ENCODE measurements at regions not wholly inside any gene's neighbourhood (a gene's known extent, or its start where the extent isn't known, plus 50 kb on each side); places are given as distances from the start of the nearest gene placed in this dataset.

DNA sequence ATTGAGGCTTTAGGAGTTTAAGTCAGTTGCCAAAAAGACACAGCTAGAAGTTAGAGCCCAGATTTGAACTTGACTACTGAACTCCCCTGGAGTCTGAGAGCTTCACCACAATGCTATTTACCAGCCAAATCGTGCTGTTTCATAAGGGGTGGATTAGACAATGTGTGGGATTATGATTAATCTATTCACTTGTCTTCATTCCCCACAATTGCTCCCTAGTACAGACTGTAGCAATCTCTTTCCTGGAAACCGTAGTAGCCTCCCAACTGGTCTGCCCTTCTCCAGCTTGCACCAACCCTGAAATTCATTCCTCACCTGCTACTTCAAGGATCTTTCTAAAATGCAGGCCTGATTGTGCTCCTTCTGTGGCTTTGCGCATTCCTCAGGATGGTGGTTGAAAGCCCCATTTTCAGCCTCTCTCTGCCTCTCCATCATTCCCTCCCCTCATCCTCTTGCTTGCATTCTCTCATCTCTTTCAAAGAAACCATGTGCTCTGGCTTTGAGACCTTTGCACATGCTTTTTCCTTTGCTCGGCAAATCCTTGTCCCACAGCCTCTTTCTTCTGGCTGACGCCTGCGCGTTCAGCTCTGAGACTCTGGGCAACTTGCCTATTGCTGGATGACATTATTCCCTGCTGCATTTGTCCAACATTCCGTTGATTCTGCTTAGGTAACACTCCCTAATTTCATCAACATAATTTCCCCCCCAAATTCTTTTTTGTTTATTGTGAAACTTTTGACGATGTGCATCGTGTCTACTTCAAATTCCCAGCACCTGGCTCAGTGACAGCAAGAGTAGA, 145.1 kb downstream of the ADRA2A start:
- TF ChIP-seq POLR2A (IDR thresholded peaks at IDR 0.05) (no peak), POLR2AphosphoS5 (IDR thresholded peaks at IDR 0.05) (no peak), CTCF (IDR thresholded peaks at IDR 0.05 in 8 of 11, conservative IDR thresholded peaks at IDR 0.05 in 3 of 11) (no peak)

Data from spleen (tissue), 7 donors.